Head of caudate nucleus (tissue), 42 donors: ENCODE measurements at regions not wholly inside any gene's neighbourhood (a gene's known extent, or its start where the extent isn't known, plus 50 kb on each side); places are given as distances from the start of the nearest gene placed in this dataset.
"Not testable (repeated sequence)": the region's sequence is repeated elsewhere in the genome, so short reads cannot be mapped to it uniquely, and the experiment has no call there.

ENCODE experiments used
- DNase-seq, 42 donors: peaks; one replicate each; pipeline versions ENCODE4 v3.0.0 to v3.0.0-alpha.2; 2020 to 2021; ENCODE audit warnings: mixed read lengths in 7 of 42
- intact Hi-C: fragments of 100-400 bp; cut with DNase I; formaldehyde crosslinking; loops from one replicate; pipeline ENCODE4 v1.15.0; 2022

DNA sequence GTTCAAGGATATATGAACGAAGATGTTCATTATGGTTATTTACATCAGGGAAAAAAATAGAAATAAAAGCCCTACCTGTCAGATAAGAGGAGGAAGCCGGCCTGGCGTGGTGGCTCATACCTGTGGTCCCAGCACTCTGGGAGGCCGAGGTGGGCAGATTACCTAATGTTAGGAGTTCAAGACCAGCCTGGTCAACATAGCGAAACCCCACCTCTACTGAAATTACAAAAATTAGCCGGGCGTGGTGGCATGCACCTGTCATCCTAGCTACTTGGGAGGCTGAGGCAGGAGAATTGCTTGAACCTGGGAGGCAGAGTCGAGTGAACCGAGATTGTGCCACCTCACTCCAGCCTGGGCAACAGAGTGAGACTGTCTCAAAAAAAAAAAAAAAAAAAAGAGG lies 328.8 kb upstream of the SFRP2 start:
- DNase-seq, intact Hi-C loops: not testable (repeated sequence)

GRCh38 chr4:154107337-154107736 lies 318.5 kb upstream of the SFRP2 start:
- no peak for DNase-seq
- intact Hi-C loops = no loop called here

GRCh38 chr4:154088741-154089140 lies 299.9 kb upstream of the SFRP2 start:
- intact Hi-C loops = no loop called here
- no peak for DNase-seq

GRCh38 chr4:154086247-154086646 lies 297.4 kb upstream of the SFRP2 start:
- intact Hi-C loops = no loop called here

GRCh38 chr4:154084864-154085263 lies 296.0 kb upstream of the SFRP2 start:
- intact Hi-C loops = no loop called here
- no peak for DNase-seq

More at GRCh38 chr4:154086247-154086646, 297.4 kb upstream of the SFRP2 start:
- DNase-seq = no peak

DNA sequence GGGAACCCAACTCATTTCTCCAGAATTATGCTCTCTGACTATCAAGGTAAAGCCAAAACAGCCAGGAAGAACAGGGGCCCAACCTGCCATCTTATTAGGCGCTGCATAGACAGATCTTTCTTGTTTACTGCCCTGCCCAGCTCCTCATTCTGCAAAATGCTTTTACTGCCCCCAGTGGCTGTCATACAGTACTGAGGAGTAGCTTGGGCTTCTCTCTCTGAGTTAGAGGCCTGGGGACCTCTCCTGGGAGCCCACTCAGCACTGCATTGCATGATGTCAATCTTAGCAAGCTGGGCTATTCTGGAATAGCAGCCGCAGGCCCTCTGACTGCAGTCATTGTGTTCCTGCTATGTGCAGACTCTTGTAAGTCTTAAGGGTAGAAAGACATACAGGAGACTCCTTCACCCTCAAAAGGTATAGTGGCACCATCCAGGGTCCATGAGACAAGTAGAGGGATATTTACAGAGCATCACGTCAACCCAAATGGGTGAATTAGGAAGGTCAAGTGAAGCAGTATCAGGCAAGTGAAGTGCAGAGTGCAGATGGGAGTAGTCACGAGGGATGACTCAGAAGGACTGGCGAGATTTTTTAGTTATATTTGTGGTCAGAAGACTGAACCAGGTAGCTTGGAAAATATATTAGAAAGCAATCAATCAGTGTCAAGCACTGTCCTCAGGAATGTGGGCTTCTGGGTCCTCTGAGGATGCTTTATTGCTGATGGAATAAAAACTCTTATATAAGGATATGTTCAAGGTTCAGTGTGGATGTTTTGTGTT lies 294.1 kb upstream of the SFRP2 start:
- DNase-seq = peak in 1 of 42 donors; percentile 2
- intact Hi-C loops = no loop called here

DNA sequence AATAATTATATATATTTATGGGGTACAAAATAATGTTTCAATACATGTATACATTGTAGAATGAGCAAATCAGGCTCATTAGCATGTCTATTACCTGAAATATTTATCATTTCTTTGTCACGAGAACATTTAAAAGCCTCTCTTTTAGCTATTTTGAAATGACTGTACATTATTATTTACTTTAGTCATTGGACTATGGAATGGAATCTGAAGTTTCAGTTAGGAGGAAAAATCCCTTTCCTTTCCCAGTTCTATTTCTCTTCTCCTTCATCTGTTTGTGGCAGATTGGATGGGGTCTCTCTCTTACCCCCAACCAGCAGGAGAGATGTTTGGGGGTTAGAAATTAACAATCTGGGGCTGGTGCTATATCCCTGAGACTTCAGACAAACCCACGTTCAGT lies 292.5 kb upstream of the SFRP2 start:
- DNase-seq = no peak
- intact Hi-C loops = no loop called here

- intact Hi-C loops = no loop called here
- no peak for DNase-seq
Measured at GRCh38 chr4:154078504-154079350, 289.8 kb upstream of the SFRP2 start.

- no peak for DNase-seq
Measured at GRCh38 chr4:154076921-154077320, 288.0 kb upstream of the SFRP2 start.

DNA sequence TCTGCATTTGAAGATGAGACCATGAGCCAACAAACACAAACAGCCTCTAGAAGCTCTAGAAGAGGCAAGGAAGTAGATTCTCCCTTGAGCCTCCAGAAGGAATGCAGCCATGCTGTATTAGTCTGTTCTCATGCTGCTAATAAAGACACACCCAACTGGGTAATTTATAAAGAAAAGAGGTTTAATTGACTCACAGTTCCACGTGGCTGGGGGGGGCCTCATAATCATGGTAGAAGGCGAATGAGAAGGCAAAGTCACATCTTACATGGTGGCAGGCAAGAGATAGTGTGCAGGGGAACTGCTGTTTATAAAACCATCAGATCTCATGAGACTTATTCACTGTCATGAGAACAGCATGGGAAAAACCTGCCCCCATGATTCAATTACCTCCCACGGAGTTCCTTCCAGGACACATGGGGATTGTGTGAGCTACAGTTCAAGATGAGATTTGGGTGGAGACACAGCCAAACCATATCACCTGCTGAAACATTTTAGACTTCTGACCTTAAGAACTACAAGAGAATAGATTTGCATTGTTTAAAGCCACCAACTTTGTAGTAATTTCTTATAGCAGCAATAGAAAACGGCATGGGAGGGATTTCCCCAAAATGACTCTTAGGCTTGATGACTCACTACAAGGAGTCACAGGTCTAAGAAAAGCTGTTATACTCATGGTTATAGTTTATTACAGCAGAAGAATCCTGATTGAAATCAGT lies 284.4 kb upstream of the SFRP2 start:
- intact Hi-C loops = no loop called here

More at GRCh38 chr4:154076921-154077320, 288.0 kb upstream of the SFRP2 start:
- intact Hi-C loops = no loop called here

DNA sequence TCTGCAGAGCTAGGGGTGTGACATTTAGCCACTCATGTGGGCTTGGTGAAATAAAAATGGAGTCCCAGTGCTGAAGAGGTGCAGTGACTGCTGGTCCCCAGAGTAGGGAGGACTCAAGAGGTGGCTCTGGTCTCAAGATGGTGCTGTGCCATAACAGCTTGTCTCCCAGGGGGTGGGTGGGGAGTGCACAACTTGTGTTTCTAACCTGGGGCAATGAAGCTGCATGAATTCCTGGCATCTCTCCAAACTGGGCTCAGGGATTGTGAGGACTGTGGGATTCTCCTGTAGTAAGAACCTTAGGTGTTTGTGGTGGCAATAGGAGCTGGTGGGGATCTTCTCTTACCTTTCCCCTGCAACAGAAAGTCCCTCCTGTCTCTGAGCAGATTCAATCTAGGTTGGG lies 278.9 kb upstream of the SFRP2 start:
- DNase-seq = no peak
- intact Hi-C loops = no loop called here

More for the DNA sequence above, 284.4 kb upstream of the SFRP2 start:
- DNase-seq = peak in 8 of 42 donors; percentile 4 to 42 (median 20)

- no peak for DNase-seq
- intact Hi-C loops = no loop called here
Measured at GRCh38 chr4:154065368-154065767, 276.5 kb upstream of the SFRP2 start.

DNA sequence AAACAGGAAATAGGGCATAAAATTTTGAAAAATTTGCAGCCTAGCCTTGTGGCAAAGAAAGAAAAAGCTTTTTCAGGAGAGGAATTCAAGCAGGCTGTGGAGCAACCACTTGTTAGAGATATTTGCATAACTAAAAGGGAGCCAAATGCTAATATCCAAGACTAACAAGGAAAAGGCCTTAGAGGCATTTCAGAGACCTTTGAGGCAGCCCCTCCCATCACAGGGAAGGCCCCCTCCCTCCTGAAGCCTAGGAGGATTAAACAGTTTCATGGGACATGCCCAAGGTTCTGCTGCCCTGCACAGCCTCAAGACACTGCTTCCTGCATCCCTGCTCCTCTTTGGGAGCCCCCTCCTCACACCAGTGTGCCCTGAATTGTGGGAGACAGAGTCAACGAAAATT lies 275.4 kb upstream of the SFRP2 start:
- no peak for DNase-seq
- intact Hi-C loops = no loop called here

GRCh38 chr4:154049457-154050181 lies 260.7 kb upstream of the SFRP2 start:
- DNase-seq = no peak
- intact Hi-C loops = no loop called here

- intact Hi-C loops = no loop called here
- DNase-seq = no peak
Measured at GRCh38 chr4:154047733-154048132, 258.9 kb upstream of the SFRP2 start.

- intact Hi-C loops = no loop called here
- DNase-seq = no peak
Measured at GRCh38 chr4:154044742-154045485, 256.0 kb upstream of the SFRP2 start.

- intact Hi-C loops = no loop called here
- no peak for DNase-seq
Measured at GRCh38 chr4:154044108-154044531, 255.2 kb upstream of the SFRP2 start.

GRCh38 chr4:154041640-154042039 lies 252.8 kb upstream of the SFRP2 start:
- intact Hi-C loops = no loop called here
- no peak for DNase-seq
